ENCODE measurements at regions not wholly inside any gene's neighbourhood (a gene's known extent, or its start where the extent isn't known, plus 50 kb on each side); places are given as distances from the start of the nearest gene placed in this dataset.

DNA sequence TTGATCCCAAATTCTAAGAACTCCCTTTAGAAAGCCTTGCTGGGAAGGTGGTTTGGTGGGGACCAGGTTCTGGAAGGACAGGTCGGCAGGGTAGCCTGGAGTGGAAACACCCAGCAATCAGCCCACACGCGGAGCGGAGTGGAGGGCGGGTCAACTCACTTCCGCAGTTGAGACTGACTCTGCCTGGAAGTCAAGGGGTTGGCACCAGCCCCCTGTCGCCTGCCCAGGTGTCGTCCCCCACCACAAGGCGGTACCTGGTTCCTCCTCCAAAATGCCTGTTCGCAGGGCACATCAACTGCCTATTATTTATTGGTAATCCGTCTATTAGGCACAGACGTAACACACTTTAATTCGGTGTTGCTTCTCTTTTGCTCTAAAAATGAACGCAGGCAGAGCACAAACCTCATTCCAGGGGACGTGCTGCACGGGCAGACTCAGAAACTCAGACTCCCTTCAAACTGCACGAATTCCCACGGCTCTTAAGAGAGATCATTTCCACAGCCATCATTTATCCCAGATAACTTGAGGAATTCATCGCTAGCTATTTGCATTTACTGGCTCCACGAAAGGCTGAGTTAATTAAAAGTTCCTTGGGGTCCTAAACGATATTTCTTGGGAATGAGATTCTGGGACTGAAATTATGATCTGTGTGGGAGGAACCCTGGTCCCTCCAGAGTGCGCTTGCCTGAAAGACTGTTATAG lies 248.2 kb upstream of the PPP2R2D start:
- intact Hi-C loops (cut with DNase I; ENCODE audit: low total_unique reads) = no loop called here
- TF ChIP-seq, protein P1, sequence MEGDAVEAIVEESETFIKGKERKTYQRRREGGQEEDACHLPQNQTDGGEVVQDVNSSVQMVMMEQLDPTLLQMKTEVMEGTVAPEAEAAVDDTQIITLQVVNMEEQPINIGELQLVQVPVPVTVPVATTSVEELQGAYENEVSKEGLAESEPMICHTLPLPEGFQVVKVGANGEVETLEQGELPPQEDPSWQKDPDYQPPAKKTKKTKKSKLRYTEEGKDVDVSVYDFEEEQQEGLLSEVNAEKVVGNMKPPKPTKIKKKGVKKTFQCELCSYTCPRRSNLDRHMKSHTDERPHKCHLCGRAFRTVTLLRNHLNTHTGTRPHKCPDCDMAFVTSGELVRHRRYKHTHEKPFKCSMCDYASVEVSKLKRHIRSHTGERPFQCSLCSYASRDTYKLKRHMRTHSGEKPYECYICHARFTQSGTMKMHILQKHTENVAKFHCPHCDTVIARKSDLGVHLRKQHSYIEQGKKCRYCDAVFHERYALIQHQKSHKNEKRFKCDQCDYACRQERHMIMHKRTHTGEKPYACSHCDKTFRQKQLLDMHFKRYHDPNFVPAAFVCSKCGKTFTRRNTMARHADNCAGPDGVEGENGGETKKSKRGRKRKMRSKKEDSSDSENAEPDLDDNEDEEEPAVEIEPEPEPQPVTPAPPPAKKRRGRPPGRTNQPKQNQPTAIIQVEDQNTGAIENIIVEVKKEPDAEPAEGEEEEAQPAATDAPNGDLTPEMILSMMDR (IDR thresholded peaks at IDR 0.05) = no peak
- TF ChIP-seq POLR2A (IDR thresholded peaks at IDR 0.05) = no peak
- Histone ChIP-seq H3K27me3 (peaks cover 0 to 6% of the 10 kb centered on the region in 2 donors), H3K27ac (no peak overlapping the region), H3K4me1 (no peaks in the 10 kb centered on the region), H3K36me3 (no peaks in the 10 kb centered on the region), H3K4me3 (no peak overlapping the region), H3K9me3 (no peaks in the 10 kb centered on the region)
- DNase-seq = no peak

DNA sequence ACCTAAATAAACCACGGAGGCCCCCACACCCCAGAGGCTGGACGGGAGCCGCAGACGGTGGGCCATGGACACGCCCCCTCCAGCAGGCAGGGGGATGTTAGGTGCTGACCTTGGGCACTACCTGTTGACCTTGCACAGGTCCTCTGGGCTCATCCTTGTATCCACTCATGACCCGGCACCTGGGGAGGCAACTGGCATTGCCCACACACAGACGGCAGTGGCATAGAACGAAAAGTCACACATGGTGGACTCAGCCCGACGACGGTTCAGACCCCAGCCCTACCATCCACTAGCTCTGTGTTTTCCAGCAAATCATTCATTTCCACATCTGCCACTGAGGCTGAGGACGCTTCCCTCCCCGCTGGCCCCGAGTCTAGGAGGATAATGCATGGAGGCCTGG lies 247.7 kb upstream of the PPP2R2D start:
- H3K4me3 ChIP-seq = no peak overlapping the region
- peaks cover 0 to 6% of the 10 kb centered on the region in 2 donors for H3K27me3 ChIP-seq
- no peak for TF ChIP-seq POLR2A (IDR thresholded peaks at IDR 0.05)
- TF ChIP-seq, protein P1 (IDR thresholded peaks at IDR 0.05) = no peak
- H3K36me3 ChIP-seq = no peaks in the 10 kb centered on the region
- no peak overlapping the region for H3K27ac ChIP-seq
- H3K9me3 ChIP-seq = no peaks in the 10 kb centered on the region
- intact Hi-C loops (cut with DNase I; ENCODE audit: low total_unique reads) = no loop called here
- DNase-seq = no peak
- H3K4me1 ChIP-seq = no peaks in the 10 kb centered on the region

DNA sequence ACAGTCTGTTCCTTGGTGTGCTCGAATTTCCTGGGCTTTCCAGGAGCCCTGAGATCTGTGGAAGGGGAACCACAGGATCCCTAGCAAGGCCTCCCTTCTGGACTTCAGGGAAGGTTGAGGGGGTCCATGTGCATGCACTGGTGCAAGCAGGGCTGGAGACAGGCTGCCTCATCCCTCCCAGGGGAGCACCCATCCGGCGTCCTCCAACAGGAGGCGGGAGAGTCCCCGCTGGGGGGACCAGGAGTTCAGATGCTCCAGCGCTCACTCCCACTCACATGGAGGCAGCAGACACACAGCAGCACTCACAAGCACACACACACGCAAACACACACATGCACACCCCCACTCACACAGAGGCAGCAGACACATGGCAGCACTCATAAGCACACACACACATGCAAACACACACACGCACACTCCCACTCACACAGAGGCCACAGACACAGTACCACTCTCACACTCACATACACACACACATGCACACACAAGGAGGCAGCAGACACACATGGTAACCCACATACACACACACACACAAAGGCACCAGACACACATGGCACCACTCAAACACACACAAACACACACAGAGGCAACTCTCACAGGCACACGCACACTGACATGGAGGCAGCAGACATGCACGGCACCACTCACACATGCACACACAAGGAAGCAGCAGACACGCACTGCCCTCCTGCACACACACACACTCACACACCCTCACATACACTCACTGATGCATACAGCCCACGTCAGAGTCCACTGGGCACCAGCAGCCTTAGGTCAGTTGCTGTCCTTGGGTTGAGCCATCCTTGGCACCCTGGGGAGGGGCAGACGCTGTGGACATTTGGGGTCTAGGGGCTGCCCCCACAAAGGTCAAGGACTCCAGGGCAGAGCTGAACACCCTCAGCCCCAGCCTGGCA lies 247.0 kb upstream of the PPP2R2D start:
- no peaks in the 10 kb centered on the region for H3K4me1 ChIP-seq
- TF ChIP-seq, protein P1 (IDR thresholded peaks at IDR 0.05) = no peak
- TF ChIP-seq POLR2A (IDR thresholded peaks at IDR 0.05) = no peak
- no peak overlapping the region for H3K4me3 ChIP-seq
- DNase-seq = no peak
- intact Hi-C loops (cut with DNase I; ENCODE audit: low total_unique reads) = no loop called here
- H3K27me3 ChIP-seq = peaks cover 0 to 6% of the 10 kb centered on the region in 2 donors
- H3K27ac ChIP-seq = no peak overlapping the region
- no peaks in the 10 kb centered on the region for H3K9me3 ChIP-seq
- no peaks in the 10 kb centered on the region for H3K36me3 ChIP-seq

DNA sequence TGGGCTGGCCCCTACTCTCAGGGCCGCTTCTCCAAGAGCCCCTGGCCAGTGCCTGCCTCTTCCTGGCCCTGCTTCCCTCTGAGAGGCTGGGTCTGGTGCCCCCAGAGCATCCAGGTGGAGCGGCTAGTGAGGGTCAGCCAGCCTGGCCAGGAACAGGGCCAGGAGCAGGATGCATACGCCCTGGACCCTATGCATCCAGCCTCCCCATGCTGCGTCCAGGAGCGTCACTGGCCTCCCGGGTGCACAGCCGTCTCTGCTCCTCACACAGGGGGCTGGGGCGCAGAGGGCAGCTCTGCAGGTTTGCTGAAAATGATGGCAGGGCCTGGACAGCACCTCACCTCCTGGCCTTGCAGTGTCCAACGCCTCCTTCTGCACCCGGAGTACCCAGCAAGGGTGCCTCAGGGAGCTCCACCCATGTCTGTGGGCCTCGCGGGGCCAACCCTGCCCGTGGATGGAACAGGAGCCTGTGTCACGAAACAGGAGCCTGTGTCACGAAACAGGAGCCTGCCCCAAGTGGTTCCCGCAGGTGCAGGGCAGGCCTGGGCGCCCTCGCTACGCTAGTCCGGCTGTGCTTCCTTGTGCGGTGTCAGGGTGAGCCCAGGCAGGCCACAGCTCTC lies 246.2 kb upstream of the PPP2R2D start:
- DNase-seq = no peak
- TF ChIP-seq, protein P1 (IDR thresholded peaks at IDR 0.05) = no peak
- no peak for TF ChIP-seq POLR2A (IDR thresholded peaks at IDR 0.05)
- no peaks in the 10 kb centered on the region for H3K9me3 ChIP-seq
- intact Hi-C loops (cut with DNase I; ENCODE audit: low total_unique reads) = no loop called here
- H3K4me3 ChIP-seq = no peak overlapping the region
- no peaks in the 10 kb centered on the region for H3K36me3 ChIP-seq
- H3K27me3 ChIP-seq = peaks cover 0 to 6% of the 10 kb centered on the region in 2 donors
- H3K27ac ChIP-seq = no peak overlapping the region
- no peaks in the 10 kb centered on the region for H3K4me1 ChIP-seq

All from uterus (tissue), 3 donors.